ENCODE measurements at regions not wholly inside any gene's neighbourhood (a gene's known extent, or its start where the extent isn't known, plus 50 kb on each side); places are given as distances from the start of the nearest gene placed in this dataset.

GRCh38 chr14:71583194-71583593, 349.0 kb upstream of the RGS6 start:
- peaks cover 0 to 8% (median 5%) of the 10 kb centered on the region in 4 donors for H3K4me1 ChIP-seq (ENCODE audit: control insufficient read depth in 4 of 4, insufficient read depth in 4 of 4, low read length in 3 of 4)
- no peak for DNase-seq (ENCODE audit: low spot score)
- no peaks in the 10 kb centered on the region for H3K9me3 ChIP-seq (ENCODE audit: control insufficient read depth in 4 of 4, low read length in 3 of 4)
- no peak overlapping the region for H3K4me3 ChIP-seq (ENCODE audit: low read depth in 1 of 3, low read length in 3 of 3)
- WGBS: 81% methylated on average over 2 of the region's 2 CpGs
- TF ChIP-seq MAX (IDR thresholded peaks at IDR 0.05) (no peak), NR2F2 (IDR thresholded peaks at IDR 0.05) (no peak), GABPA (IDR thresholded peaks at IDR 0.05 in 1 of 2, conservative IDR thresholded peaks at IDR 0.05 in 1 of 2) (no peak), ZBTB33 (IDR thresholded peaks at IDR 0.05) (no peak), FOXA1 (IDR thresholded peaks at IDR 0.05) (no peak), TAF1 (conservative IDR thresholded peaks at IDR 0.05) (no peak), SP1 (IDR thresholded peaks at IDR 0.05) (no peak)
- H3K27me3 ChIP-seq (ENCODE audit: control insufficient read depth in 4 of 4, insufficient read depth in 4 of 4, low read length in 3 of 4): no peaks in the 10 kb centered on the region
- H3K27ac ChIP-seq (ENCODE audit: low read depth in 1 of 2, low read length in 2 of 2): no peak overlapping the region
- H3K36me3 ChIP-seq (ENCODE audit: control insufficient read depth in 4 of 4, insufficient read depth in 3 of 4, low read depth in 1 of 4, low read length in 3 of 4): no peaks in the 10 kb centered on the region
- no peak overlapping the region for H3K9ac ChIP-seq (ENCODE audit: low read depth in 1 of 2, low read length in 2 of 2)

GRCh38 chr14:71583705-71584104, 348.5 kb upstream of the RGS6 start:
- no peak for TF ChIP-seq CTCF (IDR thresholded peaks at IDR 0.05; ENCODE audit: low read depth, low read length, missing input control)
- no peak for DNase-seq (ENCODE audit: low spot score)
- Histone ChIP-seq H3K27ac (ENCODE audit: low read depth in 1 of 2, low read length in 2 of 2) (no peak overlapping the region), H3K9me3 (ENCODE audit: control insufficient read depth in 4 of 4, low read length in 3 of 4) (no peaks in the 10 kb centered on the region), H3K36me3 (ENCODE audit: control insufficient read depth in 4 of 4, insufficient read depth in 3 of 4, low read depth in 1 of 4, low read length in 3 of 4) (no peaks in the 10 kb centered on the region), H3K9ac (ENCODE audit: low read depth in 1 of 2, low read length in 2 of 2) (no peak overlapping the region), H3K4me3 (ENCODE audit: low read depth in 1 of 3, low read length in 3 of 3) (no peak overlapping the region), H3K27me3 (ENCODE audit: control insufficient read depth in 4 of 4, insufficient read depth in 4 of 4, low read length in 3 of 4) (no peaks in the 10 kb centered on the region), H3K4me1 (ENCODE audit: control insufficient read depth in 4 of 4, insufficient read depth in 4 of 4, low read length in 3 of 4) (peaks cover 0 to 8% (median 5%) of the 10 kb centered on the region in 4 donors)

- DNase-seq (ENCODE audit: low spot score): no peak
- TF ChIP-seq EGR1 (IDR thresholded peaks at IDR 0.05; ENCODE audit: low read depth in 2 of 2): no peak
- TF ChIP-seq FOXA2 (IDR thresholded peaks at IDR 0.05): no peak
- Histone ChIP-seq H3K27me3 (ENCODE audit: control insufficient read depth in 4 of 4, insufficient read depth in 4 of 4, low read length in 3 of 4) (no peaks in the 10 kb centered on the region), H3K9me3 (ENCODE audit: control insufficient read depth in 4 of 4, low read length in 3 of 4) (no peaks in the 10 kb centered on the region), H3K36me3 (ENCODE audit: control insufficient read depth in 4 of 4, insufficient read depth in 3 of 4, low read depth in 1 of 4, low read length in 3 of 4) (no peaks in the 10 kb centered on the region), H3K9ac (ENCODE audit: low read depth in 1 of 2, low read length in 2 of 2) (no peak overlapping the region), H3K27ac (ENCODE audit: low read depth in 1 of 2, low read length in 2 of 2) (no peak overlapping the region), H3K4me1 (ENCODE audit: control insufficient read depth in 4 of 4, insufficient read depth in 4 of 4, low read length in 3 of 4) (peaks cover 0 to 8% (median 5%) of the 10 kb centered on the region in 4 donors), H3K4me3 (ENCODE audit: low read depth in 1 of 3, low read length in 3 of 3) (no peak overlapping the region)
Measured at GRCh38 chr14:71585361-71585760, 346.9 kb upstream of the RGS6 start.
